ENCODE measurements at regions not wholly inside any gene's neighbourhood (a gene's known extent, or its start where the extent isn't known, plus 50 kb on each side); places are given as distances from the start of the nearest gene placed in this dataset.
A peak's percentile ranks its signal among the peaks of the same experiment; 100 is the strongest.

- H3K27me3 ChIP-seq, result no peaks in the 10 kb centered on the region
- TF ChIP-seq CTCF (IDR thresholded peaks at IDR 0.05) (no peak), POLR2A (IDR thresholded peaks at IDR 0.05) (no peak)
- intact Hi-C loops (cut with DNase I; ENCODE audit: low total_unique reads), result no loop called here
- H3K27ac ChIP-seq, result no peak overlapping the region
- H3K9me3 ChIP-seq, result no peaks in the 10 kb centered on the region
- DNase-seq, result no peak
- no peaks in the 10 kb centered on the region for H3K36me3 ChIP-seq
- no peaks in the 10 kb centered on the region for H3K4me1 ChIP-seq
- H3K4me3 ChIP-seq, result no peak overlapping the region
Observed at GRCh38 chr13:106350208-106350607, 185.3 kb downstream of the EFNB2 start.

GRCh38 chr13:106349080-106349931 is 186.2 kb downstream of the EFNB2 start:
- Histone ChIP-seq H3K27ac (no peak overlapping the region), H3K9me3 (no peaks in the 10 kb centered on the region)
- no peak for DNase-seq

GRCh38 chr13:106348075-106348840 is 187.2 kb downstream of the EFNB2 start:
- H3K27ac ChIP-seq, result no peak overlapping the region
- no peak for DNase-seq
- TF ChIP-seq CTCF (IDR thresholded peaks at IDR 0.05) (no peak), POLR2A (IDR thresholded peaks at IDR 0.05) (no peak)
- no peaks in the 10 kb centered on the region for H3K36me3 ChIP-seq
- no peaks in the 10 kb centered on the region for H3K4me1 ChIP-seq
- H3K27me3 ChIP-seq, result no peaks in the 10 kb centered on the region
- H3K4me3 ChIP-seq, result no peak overlapping the region
- intact Hi-C loops (cut with DNase I; ENCODE audit: low total_unique reads), result no loop called here
- no peaks in the 10 kb centered on the region for H3K9me3 ChIP-seq

More at GRCh38 chr13:106349080-106349931, 186.2 kb downstream of the EFNB2 start:
- no peaks in the 10 kb centered on the region for H3K27me3 ChIP-seq
- TF ChIP-seq POLR2A (IDR thresholded peaks at IDR 0.05) (no peak), CTCF (IDR thresholded peaks at IDR 0.05) (no peak)
- H3K4me1 ChIP-seq, result no peaks in the 10 kb centered on the region
- H3K4me3 ChIP-seq, result peak overlapping the region in 1 of 2 donors; percentile 11
- intact Hi-C loops (cut with DNase I; ENCODE audit: low total_unique reads), result no loop called here
- no peaks in the 10 kb centered on the region for H3K36me3 ChIP-seq

GRCh38 chr13:106344342-106344741 is 191.1 kb downstream of the EFNB2 start:
- intact Hi-C loops (cut with DNase I; ENCODE audit: low total_unique reads), result no loop called here
- peak overlapping the region; percentile 43 to 66 for H3K27ac ChIP-seq

More at GRCh38 chr13:106344342-106344741, 191.1 kb downstream of the EFNB2 start:
- Histone ChIP-seq H3K4me3 (no peak overlapping the region), H3K4me1 (no peaks in the 10 kb centered on the region), H3K9me3 (no peaks in the 10 kb centered on the region), H3K36me3 (no peaks in the 10 kb centered on the region), H3K27me3 (no peaks in the 10 kb centered on the region)
- no peak for DNase-seq
- TF ChIP-seq CTCF (IDR thresholded peaks at IDR 0.05) (no peak), POLR2A (IDR thresholded peaks at IDR 0.05) (no peak)
